Lung (tissue), 11 donors: ENCODE measurements at regions not wholly inside any gene's neighbourhood (a gene's known extent, or its start where the extent isn't known, plus 50 kb on each side); places are given as distances from the start of the nearest gene placed in this dataset.

Source experiments
- ATAC-seq: fragments of 200-7000 bp; cut with Tn5 transposase; one replicate; pipeline ENCODE4 v1.9.1; 2020; ENCODE audit warnings: moderate number of reproducible peaks; ENCODE audit not compliant: insufficient read depth, low FRiP score
- DNase-seq, 3 donors: peaks; one replicate each; pipeline ENCODE4 v3.0.0-alpha.2; 2013 to 2017
- H3K27ac ChIP-seq, 2 donors: one replicate each; pipeline ENCODE4 v1.5.1; 2013; ENCODE audit warnings: mild to moderate bottlenecking in 2 of 2, moderate library complexity in 2 of 2, control low read depth in 1 of 2, inconsistent platforms in 1 of 2, low read depth in 1 of 2, low read length in 1 of 2
- H3K27me3 ChIP-seq, 3 donors: one replicate each; pipeline ENCODE4 v1.5.1; 2013; ENCODE audit warnings: low read length in 2 of 3; ENCODE audit not compliant: control insufficient read depth in 3 of 3, insufficient read depth in 3 of 3
- H3K36me3 ChIP-seq, 4 donors: one replicate each; pipeline ENCODE4 v1.5.1; 2013; ENCODE audit warnings: low read length in 4 of 4, mild to moderate bottlenecking in 1 of 4, moderate library complexity in 1 of 4; ENCODE audit not compliant: control insufficient read depth in 4 of 4, insufficient read depth in 4 of 4
- H3K4me1 ChIP-seq, 5 donors: one replicate each; pipeline ENCODE4 v1.5.1; 2013; ENCODE audit warnings: low read length in 5 of 5, mild to moderate bottlenecking in 2 of 5, moderate library complexity in 1 of 5; ENCODE audit not compliant: control insufficient read depth in 5 of 5, insufficient read depth in 5 of 5
- H3K4me3 ChIP-seq: one replicate; pipeline ENCODE4 v1.5.1; 2013; ENCODE audit warnings: mild to moderate bottlenecking, control low read depth, moderate library complexity
- H3K9ac ChIP-seq, 2 donors: one replicate each; pipeline ENCODE4 v1.5.1; 2013; ENCODE audit warnings: low read length in 2 of 2, control low read depth in 1 of 2; ENCODE audit not compliant: insufficient read depth in 1 of 2
- H3K9me3 ChIP-seq, 4 donors: one replicate each; pipeline ENCODE4 v1.5.1; 2013; ENCODE audit warnings: low read length in 3 of 4, mild to moderate bottlenecking in 1 of 4, moderate library complexity in 1 of 4; ENCODE audit not compliant: control insufficient read depth in 4 of 4, insufficient read depth in 3 of 4
- CTCF ChIP-seq: IDR thresholded peaks from 2 replicates; pipeline ENCODE4 v1.5.1; 2012; ENCODE audit warnings: mild to moderate bottlenecking; ENCODE audit errors: control extremely low read depth, extremely low read depth
- WGBS, 2 donors: extraction: QIAGEN DNeasy Blood & Tissue Kit; methylation state at CpG; one replicate each; pipeline ENCODE4 v1.1.7; 2013; 5-methylcytosine and 5-hydroxymethylcytosine counted together
- donor health status: control.
- donor health status: control.
- donor health status: Bipolar disorder and iron deficiency.
- donor health status: healthy.
- donor health status: DM: yes; HTN: yes; CAD: no.

- Histone ChIP-seq H3K4me1 (no peaks in the 10 kb centered on the region), H3K9me3 (no peaks in the 10 kb centered on the region), H3K9ac (no peak overlapping the region), H3K4me3 (no peak overlapping the region), H3K27me3 (no peaks in the 10 kb centered on the region), H3K27ac (no peak overlapping the region), H3K36me3 (no peaks in the 10 kb centered on the region)
- DNase-seq = peak; percentile 19 to 45 (median 26)
- TF ChIP-seq CTCF = no peak
- WGBS, 2 donors = 70 to 78% methylated on average over 3 of the region's 3 CpGs
- ATAC-seq = peak; percentile 53
These were observed 138.1 kb upstream of the HMCN1 start for GRCh38 chr1:185595835-185596667.

- H3K27ac ChIP-seq = peak overlapping the region in 1 of 2 donors; percentile 61
- 78 to 91% methylated on average over 3 of the region's 3 CpGs for WGBS, 2 donors
- ATAC-seq (no peak), DNase-seq (no peak)
- H3K9ac ChIP-seq = no peak overlapping the region
- H3K27me3 ChIP-seq = no peaks in the 10 kb centered on the region
- no peaks in the 10 kb centered on the region for H3K36me3 ChIP-seq
- no peak overlapping the region for H3K4me3 ChIP-seq
- no peaks in the 10 kb centered on the region for H3K9me3 ChIP-seq
- TF ChIP-seq CTCF = no peak
- H3K4me1 ChIP-seq = no peaks in the 10 kb centered on the region
These were observed 139.3 kb upstream of the HMCN1 start for GRCh38 chr1:185594786-185595410.

- Histone ChIP-seq H3K36me3 (no peaks in the 10 kb centered on the region), H3K27me3 (no peaks in the 10 kb centered on the region)
- 50 to 71% methylated on average over 1 of the region's 1 CpG for WGBS, 2 donors
These were observed 140.9 kb upstream of the HMCN1 start for GRCh38 chr1:185593271-185593670.

More at GRCh38 chr1:185593271-185593670, 140.9 kb upstream of the HMCN1 start:
- Histone ChIP-seq H3K4me1 (no peaks in the 10 kb centered on the region), H3K4me3 (no peak overlapping the region), H3K9ac (no peak overlapping the region), H3K27ac (no peak overlapping the region), H3K9me3 (no peaks in the 10 kb centered on the region)
- DNase-seq (no peak), ATAC-seq (no peak)
- no peak for TF ChIP-seq CTCF
